ENCODE measurements at regions not wholly inside any gene's neighbourhood (a gene's known extent, or its start where the extent isn't known, plus 50 kb on each side); places are given as distances from the start of the nearest gene placed in this dataset.
A peak's percentile ranks its signal among the peaks of the same experiment; 100 is the strongest.

DNA sequence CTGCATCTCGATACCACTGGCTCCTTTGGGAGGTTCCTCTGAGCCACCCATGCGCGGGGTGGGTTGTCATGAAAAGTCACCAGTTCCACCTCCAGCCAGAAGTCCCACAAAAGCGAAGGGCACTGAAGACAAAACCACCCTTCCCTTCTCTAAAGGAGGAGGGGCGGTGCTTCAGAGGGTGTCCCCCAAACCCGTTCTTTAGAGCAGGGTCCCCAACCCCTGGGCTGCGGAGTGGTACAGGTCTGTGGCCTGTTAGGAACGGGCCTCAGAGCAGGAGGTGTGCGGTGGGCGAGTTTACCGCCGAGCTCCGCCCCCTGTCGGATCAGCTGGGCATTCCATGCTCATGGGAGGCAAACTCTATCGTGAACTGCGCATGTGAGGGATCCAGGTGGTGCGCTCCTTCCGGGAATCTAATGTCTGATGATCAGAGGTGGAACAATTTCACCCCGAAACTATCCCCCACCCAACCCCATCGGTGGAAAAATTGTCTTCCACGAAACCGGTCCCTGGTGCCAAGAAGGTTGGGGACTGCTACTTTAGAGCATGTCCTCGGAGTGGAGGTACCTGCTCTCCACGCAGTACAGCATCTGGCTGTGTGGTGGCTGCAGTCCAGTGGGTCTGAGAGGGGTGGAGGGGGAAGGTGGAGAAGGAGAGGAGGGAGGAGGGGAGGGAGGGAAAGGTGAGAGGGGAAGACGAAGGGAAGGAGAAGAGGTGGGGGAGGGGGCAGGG lies 72.9 kb upstream of the SEPTIN5 start:
- TF ChIP-seq, protein P1, sequence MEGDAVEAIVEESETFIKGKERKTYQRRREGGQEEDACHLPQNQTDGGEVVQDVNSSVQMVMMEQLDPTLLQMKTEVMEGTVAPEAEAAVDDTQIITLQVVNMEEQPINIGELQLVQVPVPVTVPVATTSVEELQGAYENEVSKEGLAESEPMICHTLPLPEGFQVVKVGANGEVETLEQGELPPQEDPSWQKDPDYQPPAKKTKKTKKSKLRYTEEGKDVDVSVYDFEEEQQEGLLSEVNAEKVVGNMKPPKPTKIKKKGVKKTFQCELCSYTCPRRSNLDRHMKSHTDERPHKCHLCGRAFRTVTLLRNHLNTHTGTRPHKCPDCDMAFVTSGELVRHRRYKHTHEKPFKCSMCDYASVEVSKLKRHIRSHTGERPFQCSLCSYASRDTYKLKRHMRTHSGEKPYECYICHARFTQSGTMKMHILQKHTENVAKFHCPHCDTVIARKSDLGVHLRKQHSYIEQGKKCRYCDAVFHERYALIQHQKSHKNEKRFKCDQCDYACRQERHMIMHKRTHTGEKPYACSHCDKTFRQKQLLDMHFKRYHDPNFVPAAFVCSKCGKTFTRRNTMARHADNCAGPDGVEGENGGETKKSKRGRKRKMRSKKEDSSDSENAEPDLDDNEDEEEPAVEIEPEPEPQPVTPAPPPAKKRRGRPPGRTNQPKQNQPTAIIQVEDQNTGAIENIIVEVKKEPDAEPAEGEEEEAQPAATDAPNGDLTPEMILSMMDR (IDR thresholded peaks at IDR 0.05 in 2 of 3, conservative IDR thresholded peaks at IDR 0.05 in 1 of 3; ENCODE audit: borderline replicate concordance in 1 of 3, insufficient read depth in 1 of 3, low read depth in 2 of 3, low read length in 2 of 3) = peak in 2 of 3 experiments; percentile 35 to 65; a peak in 4 of 6 replicates
- TF ChIP-seq, protein P2, sequence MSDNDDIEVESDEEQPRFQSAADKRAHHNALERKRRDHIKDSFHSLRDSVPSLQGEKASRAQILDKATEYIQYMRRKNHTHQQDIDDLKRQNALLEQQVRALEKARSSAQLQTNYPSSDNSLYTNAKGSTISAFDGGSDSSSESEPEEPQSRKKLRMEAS (IDR thresholded peaks at IDR 0.05) = no peak
- TF ChIP-seq POLR2A (IDR thresholded peaks at IDR 0.05; ENCODE audit: borderline replicate concordance, extremely low read depth, insufficient read depth, insufficient read length) (no peak), EZH2 (IDR thresholded peaks at IDR 0.05) (no peak), CEBPB (IDR thresholded peaks at IDR 0.05; ENCODE audit: low read depth) (no peak), EZH2phosphoT487 (IDR thresholded peaks at IDR 0.05; ENCODE audit: borderline replicate concordance) (no peak), RAD21 (IDR thresholded peaks at IDR 0.05; ENCODE audit: low read depth) (no peak), SIN3A (IDR thresholded peaks at IDR 0.05; ENCODE audit: low read depth) (no peak), REST (IDR thresholded peaks at IDR 0.05; ENCODE audit: low read depth) (no peak), SRF (IDR thresholded peaks at IDR 0.05; ENCODE audit: low read depth) (no peak), POLR2AphosphoS5 (IDR thresholded peaks at IDR 0.05; ENCODE audit: low read depth, low read length) (no peak)
- TF ChIP-seq, protein P3, sequence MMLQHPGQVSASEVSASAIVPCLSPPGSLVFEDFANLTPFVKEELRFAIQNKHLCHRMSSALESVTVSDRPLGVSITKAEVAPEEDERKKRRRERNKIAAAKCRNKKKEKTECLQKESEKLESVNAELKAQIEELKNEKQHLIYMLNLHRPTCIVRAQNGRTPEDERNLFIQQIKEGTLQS (IDR thresholded peaks at IDR 0.05) = no peak
- TF ChIP-seq, protein P4, sequence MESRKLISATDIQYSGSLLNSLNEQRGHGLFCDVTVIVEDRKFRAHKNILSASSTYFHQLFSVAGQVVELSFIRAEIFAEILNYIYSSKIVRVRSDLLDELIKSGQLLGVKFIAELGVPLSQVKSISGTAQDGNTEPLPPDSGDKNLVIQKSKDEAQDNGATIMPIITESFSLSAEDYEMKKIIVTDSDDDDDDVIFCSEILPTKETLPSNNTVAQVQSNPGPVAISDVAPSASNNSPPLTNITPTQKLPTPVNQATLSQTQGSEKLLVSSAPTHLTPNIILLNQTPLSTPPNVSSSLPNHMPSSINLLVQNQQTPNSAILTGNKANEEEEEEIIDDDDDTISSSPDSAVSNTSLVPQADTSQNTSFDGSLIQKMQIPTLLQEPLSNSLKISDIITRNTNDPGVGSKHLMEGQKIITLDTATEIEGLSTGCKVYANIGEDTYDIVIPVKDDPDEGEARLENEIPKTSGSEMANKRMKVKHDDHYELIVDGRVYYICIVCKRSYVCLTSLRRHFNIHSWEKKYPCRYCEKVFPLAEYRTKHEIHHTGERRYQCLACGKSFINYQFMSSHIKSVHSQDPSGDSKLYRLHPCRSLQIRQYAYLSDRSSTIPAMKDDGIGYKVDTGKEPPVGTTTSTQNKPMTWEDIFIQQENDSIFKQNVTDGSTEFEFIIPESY (IDR thresholded peaks at IDR 0.05; ENCODE audit: extremely low read depth, insufficient replicate concordance, low read length) = no peak
